PFSK-1 (cell line): ENCODE measurements at regions not wholly inside any gene's neighbourhood (a gene's known extent, or its start where the extent isn't known, plus 50 kb on each side); places are given as distances from the start of the nearest gene placed in this dataset.

ENCODE experiments used
- SIN3A ChIP-seq: IDR thresholded peaks from 2 replicates; pipeline ENCODE4 v1.6.1; 2012; ENCODE audit warnings: mild to moderate bottlenecking, low read length, moderate library complexity, borderline replicate concordance; ENCODE audit not compliant: insufficient read depth
- TF ChIP-seq, protein P1 (sequence below), 2 experiments: IDR thresholded peaks; 2 replicates each; pipeline versions ENCODE4 v1.6.1 to v1.8.0; 2011 to 2012; ENCODE audit warnings: low read depth in 2 of 2, low read length in 2 of 2, control low read depth in 1 of 2, inconsistent platforms in 1 of 2, mild to moderate bottlenecking in 1 of 2, moderate library complexity in 1 of 2; ENCODE audit not compliant: insufficient read depth in 1 of 2

DNA sequence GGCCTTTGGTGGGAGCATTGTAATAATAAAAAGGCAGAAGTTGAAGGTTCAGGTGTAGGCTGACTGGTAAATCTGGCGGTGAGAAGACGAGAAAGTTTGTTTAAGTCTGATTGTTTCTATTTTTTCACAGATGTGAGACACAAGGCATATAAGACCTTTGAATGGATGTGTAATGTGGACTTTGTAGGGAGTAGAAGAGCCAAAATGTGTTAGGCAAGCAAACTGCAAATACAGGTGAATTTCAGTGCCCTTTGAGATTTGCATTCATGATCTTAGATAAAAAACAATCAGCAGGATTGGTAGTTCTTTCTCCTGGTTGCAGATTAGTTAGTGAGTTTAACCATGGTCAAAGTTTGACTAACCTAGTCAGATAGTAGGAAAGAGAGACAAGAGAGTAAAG is 238.9 kb downstream of the FRK start:
- TF ChIP-seq SIN3A: no peak
- TF ChIP-seq, protein P1, sequence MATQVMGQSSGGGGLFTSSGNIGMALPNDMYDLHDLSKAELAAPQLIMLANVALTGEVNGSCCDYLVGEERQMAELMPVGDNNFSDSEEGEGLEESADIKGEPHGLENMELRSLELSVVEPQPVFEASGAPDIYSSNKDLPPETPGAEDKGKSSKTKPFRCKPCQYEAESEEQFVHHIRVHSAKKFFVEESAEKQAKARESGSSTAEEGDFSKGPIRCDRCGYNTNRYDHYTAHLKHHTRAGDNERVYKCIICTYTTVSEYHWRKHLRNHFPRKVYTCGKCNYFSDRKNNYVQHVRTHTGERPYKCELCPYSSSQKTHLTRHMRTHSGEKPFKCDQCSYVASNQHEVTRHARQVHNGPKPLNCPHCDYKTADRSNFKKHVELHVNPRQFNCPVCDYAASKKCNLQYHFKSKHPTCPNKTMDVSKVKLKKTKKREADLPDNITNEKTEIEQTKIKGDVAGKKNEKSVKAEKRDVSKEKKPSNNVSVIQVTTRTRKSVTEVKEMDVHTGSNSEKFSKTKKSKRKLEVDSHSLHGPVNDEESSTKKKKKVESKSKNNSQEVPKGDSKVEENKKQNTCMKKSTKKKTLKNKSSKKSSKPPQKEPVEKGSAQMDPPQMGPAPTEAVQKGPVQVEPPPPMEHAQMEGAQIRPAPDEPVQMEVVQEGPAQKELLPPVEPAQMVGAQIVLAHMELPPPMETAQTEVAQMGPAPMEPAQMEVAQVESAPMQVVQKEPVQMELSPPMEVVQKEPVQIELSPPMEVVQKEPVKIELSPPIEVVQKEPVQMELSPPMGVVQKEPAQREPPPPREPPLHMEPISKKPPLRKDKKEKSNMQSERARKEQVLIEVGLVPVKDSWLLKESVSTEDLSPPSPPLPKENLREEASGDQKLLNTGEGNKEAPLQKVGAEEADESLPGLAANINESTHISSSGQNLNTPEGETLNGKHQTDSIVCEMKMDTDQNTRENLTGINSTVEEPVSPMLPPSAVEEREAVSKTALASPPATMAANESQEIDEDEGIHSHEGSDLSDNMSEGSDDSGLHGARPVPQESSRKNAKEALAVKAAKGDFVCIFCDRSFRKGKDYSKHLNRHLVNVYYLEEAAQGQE (IDR thresholded peaks at IDR 0.05; ENCODE audit: insufficient read depth in 1 of 2, low read depth in 2 of 2, low read length in 2 of 2): no peak
